IgD-negative memory B cell (primary cell): ENCODE measurements at regions not wholly inside any gene's neighbourhood (a gene's known extent, or its start where the extent isn't known, plus 50 kb on each side); places are given as distances from the start of the nearest gene placed in this dataset.
A peak's percentile ranks its signal among the peaks of the same experiment; 100 is the strongest.

ENCODE experiments used
- H3K27ac Mint-ChIP-seq, 3 donors: one replicate each; pipeline ENCODE4 v1.8.0; 2020 to 2022; ENCODE audit warnings: mild to moderate bottlenecking in 3 of 3, mixed read lengths in 3 of 3, moderate library complexity in 1 of 3
- H3K27me3 Mint-ChIP-seq: one replicate; pipeline ENCODE4 v1.8.0; 2021; ENCODE audit warnings: mixed read lengths
- H3K36me3 Mint-ChIP-seq: one replicate; pipeline ENCODE4 v1.8.0; 2020; ENCODE audit warnings: mild to moderate bottlenecking, mixed read lengths
- H3K4me1 Mint-ChIP-seq, 3 donors: one replicate each; pipeline ENCODE4 v1.8.0; 2020 to 2022; ENCODE audit warnings: mixed read lengths in 3 of 3, mild to moderate bottlenecking in 1 of 3
- H3K4me3 Mint-ChIP-seq, 4 donors: one replicate each; pipeline ENCODE4 v1.8.0; 2020 to 2022; ENCODE audit warnings: mild to moderate bottlenecking in 4 of 4, mixed read lengths in 4 of 4, moderate library complexity in 3 of 4
- H3K9me3 Mint-ChIP-seq, 3 donors: one replicate each; pipeline ENCODE4 v1.8.0; 2020 to 2021; ENCODE audit warnings: mixed read lengths in 3 of 3, mild to moderate bottlenecking in 1 of 3

GRCh38 chr1:51025374-51025773, 55.3 kb downstream of the CDKN2C start:
- H3K4me3 Mint-ChIP-seq, result no peak overlapping the region
- peaks cover 3% of the 10 kb centered on the region for H3K36me3 Mint-ChIP-seq

GRCh38 chr1:51032936-51033335, 62.9 kb downstream of the CDKN2C start:
- Mint-ChIP-seq H3K4me3 (no peak overlapping the region), H3K36me3 (no peaks in the 10 kb centered on the region), H3K9me3 (no peaks in the 10 kb centered on the region), H3K27ac (peak overlapping the region in 1 of 3 donors; percentile 94), H3K4me1 (no peaks in the 10 kb centered on the region), H3K27me3 (peaks cover 4% of the 10 kb centered on the region)

More at GRCh38 chr1:51025374-51025773, 55.3 kb downstream of the CDKN2C start:
- H3K27me3 Mint-ChIP-seq, result peaks cover 3% of the 10 kb centered on the region
- peaks cover 0 to 4% (median 2%) of the 10 kb centered on the region in 3 donors for H3K9me3 Mint-ChIP-seq
- no peak overlapping the region for H3K27ac Mint-ChIP-seq
- no peaks in the 10 kb centered on the region for H3K4me1 Mint-ChIP-seq

GRCh38 chr1:51044199-51044598, 57.8 kb upstream of the C1orf185 start:
- peaks cover 10% of the 10 kb centered on the region for H3K27me3 Mint-ChIP-seq
- H3K4me3 Mint-ChIP-seq, result no peak overlapping the region
- peaks cover 0 to 1% (median 0%) of the 10 kb centered on the region in 3 donors for H3K4me1 Mint-ChIP-seq
- H3K9me3 Mint-ChIP-seq, result peaks cover 1 to 9% (median 8%) of the 10 kb centered on the region in 3 donors
- no peak overlapping the region for H3K27ac Mint-ChIP-seq
- peaks cover under 1% of the 10 kb centered on the region for H3K36me3 Mint-ChIP-seq

- Mint-ChIP-seq H3K4me1 (peaks cover 0 to 1% (median 0%) of the 10 kb centered on the region in 3 donors), H3K27ac (no peak overlapping the region), H3K36me3 (no peaks in the 10 kb centered on the region), H3K4me3 (no peak overlapping the region), H3K27me3 (peaks cover 7% of the 10 kb centered on the region), H3K9me3 (peaks cover 0 to 4% (median 3%) of the 10 kb centered on the region in 3 donors)
Measured at GRCh38 chr1:51044834-51045233, 57.2 kb upstream of the C1orf185 start.

- Mint-ChIP-seq H3K9me3 (no peaks in the 10 kb centered on the region), H3K4me1 (peaks cover 0 to 1% (median 0%) of the 10 kb centered on the region in 3 donors), H3K36me3 (no peaks in the 10 kb centered on the region), H3K27me3 (peaks cover 6% of the 10 kb centered on the region), H3K27ac (no peak overlapping the region), H3K4me3 (no peak overlapping the region)
Measured at GRCh38 chr1:51048021-51048420, 54.0 kb upstream of the C1orf185 start.

GRCh38 chr1:51048670-51049069, 53.4 kb upstream of the C1orf185 start:
- Mint-ChIP-seq H3K4me3 (no peak overlapping the region), H3K36me3 (no peaks in the 10 kb centered on the region), H3K4me1 (peaks cover 0 to 1% (median 0%) of the 10 kb centered on the region in 3 donors), H3K27ac (no peak overlapping the region), H3K27me3 (peaks cover 5% of the 10 kb centered on the region), H3K9me3 (no peaks in the 10 kb centered on the region)
